CD4-positive, alpha-beta T cell treated with Interleukin-10 for 1 hour (primary cell): ENCODE measurements at regions not wholly inside any gene's neighbourhood (a gene's known extent, or its start where the extent isn't known, plus 50 kb on each side); places are given as distances from the start of the nearest gene placed in this dataset.

Experiments
- DNase-seq: peaks from one replicate; pipeline ENCODE4 v3.0.0-alpha.2; 2020

- no peak for DNase-seq
These were observed 109.3 kb upstream of the NUDT6 start for GRCh38 chr4:123031664-123032063.

- DNase-seq, result no peak
These were observed 111.6 kb upstream of the NUDT6 start for GRCh38 chr4:123034023-123034422.

DNA sequence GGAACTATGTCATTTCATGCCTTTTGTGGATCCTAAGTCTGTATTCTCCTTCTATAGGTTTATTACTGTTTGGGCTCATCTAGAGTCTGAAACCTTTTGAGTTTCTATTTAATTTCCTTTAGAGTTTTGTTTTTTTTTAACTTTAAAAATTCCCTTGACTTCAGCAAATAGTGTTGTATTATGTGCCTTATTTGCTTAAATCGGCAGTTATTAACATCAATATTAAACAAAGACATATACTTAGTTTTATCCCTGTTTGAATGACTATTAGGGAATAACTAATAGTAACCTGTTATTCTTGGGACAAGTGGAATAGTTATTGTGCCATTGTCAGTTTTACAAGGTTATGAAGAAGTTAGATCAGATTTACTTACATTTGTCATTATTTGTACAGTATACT is 112.8 kb upstream of the NUDT6 start:
- DNase-seq, result no peak

GRCh38 chr4:123037804-123038203 is 115.4 kb upstream of the NUDT6 start:
- DNase-seq, result no peak

DNA sequence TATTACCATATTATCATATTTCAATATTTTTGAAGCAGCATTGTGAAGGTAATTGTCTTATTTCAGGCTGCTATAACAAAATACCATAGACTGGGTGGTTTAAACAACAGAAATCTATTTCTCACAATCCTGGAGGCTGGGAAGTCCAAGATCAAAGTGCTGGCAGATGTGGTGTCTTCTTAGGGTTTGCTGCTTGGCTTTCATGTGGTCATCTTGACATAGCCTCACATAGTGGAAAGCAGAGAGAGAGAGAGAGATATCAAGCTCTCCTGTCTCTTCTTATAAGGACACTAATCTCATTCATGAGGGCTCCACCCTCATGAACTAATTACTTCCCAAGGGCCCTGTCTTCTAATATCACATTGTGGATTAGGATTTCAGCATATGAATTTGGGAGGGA is 119.7 kb upstream of the NUDT6 start:
- no peak for DNase-seq

DNA sequence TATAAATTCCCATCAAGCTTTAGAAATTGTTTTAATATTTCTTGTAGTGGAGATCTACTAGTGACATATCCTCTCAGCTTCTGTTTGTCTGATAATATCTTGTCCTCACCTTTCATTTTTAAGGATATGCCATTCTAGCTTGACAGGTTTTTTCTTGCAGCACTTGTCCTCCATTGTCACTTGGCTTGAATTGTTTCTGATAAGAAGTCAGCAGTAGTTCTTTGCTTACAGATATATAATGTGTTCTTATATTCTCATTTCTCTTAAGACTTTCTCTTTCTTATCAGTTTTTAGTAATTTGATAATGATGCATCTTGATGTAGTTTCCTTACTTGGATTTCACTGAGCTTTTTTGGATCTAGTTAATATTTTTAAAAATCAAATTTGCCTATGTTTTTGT is 120.6 kb upstream of the NUDT6 start:
- no peak for DNase-seq

DNA sequence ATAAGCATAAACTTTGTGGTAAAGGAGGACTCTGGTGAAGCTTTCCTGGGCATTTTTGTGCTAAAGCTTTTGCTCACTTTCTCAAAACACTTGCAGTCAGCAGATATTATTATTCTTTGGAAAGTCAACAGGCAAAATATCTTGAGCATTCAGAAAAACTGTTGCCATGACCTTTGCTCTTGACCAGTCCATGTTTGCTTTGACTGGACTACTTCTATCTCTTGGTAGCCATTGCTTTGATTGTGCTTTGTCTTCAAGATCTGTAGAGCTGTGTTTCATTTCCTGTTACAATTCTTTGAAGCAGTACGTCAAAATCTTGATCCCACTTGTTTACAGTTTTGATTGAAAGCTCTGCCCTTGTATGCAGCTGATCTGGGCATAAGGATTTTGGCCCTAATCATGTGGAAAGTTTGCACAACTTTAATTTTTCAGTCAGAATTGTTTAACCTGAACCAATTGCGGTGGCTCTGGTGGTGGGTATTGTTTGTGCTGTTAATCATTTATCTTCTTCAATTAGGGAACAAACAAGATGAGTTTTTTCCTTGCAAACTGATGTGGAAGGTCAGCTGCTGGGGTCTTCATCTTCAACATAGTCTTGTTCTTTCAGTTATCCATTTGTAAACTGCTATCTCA is 121.5 kb upstream of the NUDT6 start:
- no peak for DNase-seq

- DNase-seq, result no peak
These were observed 123.7 kb upstream of the NUDT6 start for GRCh38 chr4:123046096-123046495.

- no peak for DNase-seq
These were observed 127.6 kb upstream of the NUDT6 start for GRCh38 chr4:123050018-123050417.

DNA sequence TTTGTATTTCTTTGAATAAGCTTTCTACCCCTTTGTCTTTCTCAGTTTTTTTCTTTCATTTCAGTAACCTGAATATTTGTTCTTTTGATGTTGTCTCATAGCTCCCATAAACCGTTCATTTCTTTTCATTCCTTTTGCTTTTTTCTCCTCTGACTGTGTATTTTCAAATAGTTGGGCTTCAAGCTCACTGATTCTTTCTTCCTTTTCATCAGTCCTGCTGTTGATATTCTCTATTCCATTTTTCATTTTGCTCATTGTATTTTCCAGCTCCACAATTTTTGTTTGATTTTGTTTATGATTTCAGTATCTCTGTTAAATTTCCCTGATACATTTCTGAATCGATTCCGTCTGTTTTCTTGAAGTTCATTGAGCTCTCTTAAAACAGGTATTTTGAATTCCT is 129.6 kb upstream of the NUDT6 start:
- DNase-seq, result no peak

GRCh38 chr4:123055943-123056342 is 133.5 kb upstream of the NUDT6 start:
- DNase-seq, result no peak

DNA sequence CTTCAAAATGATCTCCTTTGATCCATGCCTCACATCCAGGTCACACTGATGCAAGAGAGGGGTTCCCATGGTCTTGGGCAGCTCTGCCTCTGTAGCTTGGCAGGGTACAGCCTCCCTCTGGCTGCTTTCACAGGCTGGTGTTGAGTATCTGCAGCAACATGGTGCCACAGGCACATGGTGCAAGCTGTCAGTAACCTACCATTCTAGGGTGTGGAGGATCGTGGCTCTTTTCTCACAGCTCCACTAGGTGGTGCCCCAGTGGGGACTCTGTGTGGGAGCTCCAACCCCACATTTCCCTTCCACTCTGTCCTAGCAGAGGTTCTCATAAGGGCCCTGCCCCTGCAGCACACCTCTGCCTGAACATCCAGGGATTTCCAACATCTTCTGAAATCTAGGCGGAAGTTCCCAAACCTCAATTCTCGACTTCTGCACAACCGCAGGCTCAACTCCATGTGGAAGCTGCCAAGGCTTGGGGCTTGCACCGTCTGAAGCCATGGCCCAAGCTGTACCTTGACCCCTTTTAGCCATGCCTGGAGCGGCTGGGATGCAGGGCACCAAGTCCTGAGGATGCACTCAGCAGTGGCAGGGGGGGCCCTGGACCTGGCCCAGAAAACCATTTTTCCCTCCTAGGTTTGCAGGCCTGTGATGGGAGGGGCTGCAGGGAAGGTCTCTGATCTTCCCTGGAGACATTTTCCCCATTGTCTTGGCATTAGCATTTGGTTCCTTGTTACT is 137.8 kb upstream of the NUDT6 start:
- DNase-seq, result no peak

- DNase-seq, result no peak
These were observed 142.0 kb upstream of the NUDT6 start for GRCh38 chr4:123064390-123064789.

DNA sequence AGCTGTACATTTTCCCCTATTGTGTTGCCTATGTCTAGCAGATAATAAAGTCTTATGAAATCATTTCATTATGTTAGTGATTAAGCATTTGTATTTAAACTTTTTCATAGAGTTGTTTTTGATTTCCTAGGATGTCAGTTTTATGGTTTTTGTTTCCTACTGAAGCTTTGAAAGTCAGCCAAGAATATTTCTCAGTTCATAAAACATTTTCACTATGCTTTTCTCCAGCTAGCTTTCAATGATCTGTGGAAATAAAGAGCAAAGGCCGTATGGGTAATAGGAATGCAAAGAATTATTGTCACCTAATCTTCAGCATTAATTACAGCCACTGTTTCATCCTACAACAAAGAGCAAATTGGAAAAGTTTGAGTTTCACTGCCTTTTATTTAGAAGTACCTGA is 145.7 kb upstream of the NUDT6 start:
- DNase-seq, result no peak

GRCh38 chr4:123072060-123072459 is 149.7 kb upstream of the NUDT6 start:
- DNase-seq, result no peak

DNA sequence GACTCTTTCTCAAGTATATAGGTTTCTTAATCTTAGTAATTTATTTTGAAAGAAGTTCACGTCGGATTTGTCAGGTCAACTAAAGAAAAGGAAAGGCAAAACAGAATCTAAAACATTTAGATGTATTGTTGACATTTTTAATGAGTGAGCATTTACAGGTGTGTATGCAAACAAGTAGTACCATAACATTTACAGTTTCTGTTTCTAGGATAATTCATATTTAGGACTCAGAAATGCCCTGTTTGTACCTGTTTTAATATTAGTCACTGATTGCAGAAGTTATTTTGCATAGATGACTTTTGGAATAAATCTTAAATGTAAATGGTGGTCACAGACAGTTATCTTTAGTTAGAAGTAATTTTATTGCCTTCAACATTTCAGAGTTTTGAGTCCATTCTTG is 151.3 kb upstream of the NUDT6 start:
- DNase-seq, result no peak

GRCh38 chr4:123077330-123077729 is 154.9 kb upstream of the NUDT6 start:
- no peak for DNase-seq

GRCh38 chr4:123081971-123082370 is 159.6 kb upstream of the NUDT6 start:
- no peak for DNase-seq

DNA sequence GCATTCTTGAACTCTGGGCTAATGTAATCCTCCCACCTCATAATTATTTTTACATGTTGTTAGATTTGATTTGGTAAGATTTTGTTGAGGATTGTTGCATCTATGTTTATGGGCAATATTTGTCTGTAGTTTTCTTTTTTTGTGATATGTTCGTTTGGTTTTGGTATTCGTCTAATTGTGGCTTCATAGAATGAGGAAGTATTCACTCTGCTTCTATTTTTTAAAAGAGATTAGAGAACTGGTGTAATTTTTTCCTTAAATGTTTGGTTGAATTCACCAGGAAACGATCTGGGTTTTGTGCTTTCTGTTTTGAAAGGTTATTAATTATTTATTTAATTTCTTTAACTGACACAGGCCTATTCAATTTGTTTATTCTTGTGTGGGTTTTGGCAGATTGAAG is 161.2 kb upstream of the NUDT6 start:
- no peak for DNase-seq

GRCh38 chr4:123088501-123088900 is 166.1 kb upstream of the NUDT6 start:
- DNase-seq, result no peak

GRCh38 chr4:123090886-123091285 is 168.5 kb upstream of the NUDT6 start:
- DNase-seq, result no peak

- no peak for DNase-seq
These were observed 170.2 kb upstream of the NUDT6 start for GRCh38 chr4:123092586-123092985.

- no peak for DNase-seq
These were observed 170.8 kb upstream of the NUDT6 start for GRCh38 chr4:123093236-123093635.

DNA sequence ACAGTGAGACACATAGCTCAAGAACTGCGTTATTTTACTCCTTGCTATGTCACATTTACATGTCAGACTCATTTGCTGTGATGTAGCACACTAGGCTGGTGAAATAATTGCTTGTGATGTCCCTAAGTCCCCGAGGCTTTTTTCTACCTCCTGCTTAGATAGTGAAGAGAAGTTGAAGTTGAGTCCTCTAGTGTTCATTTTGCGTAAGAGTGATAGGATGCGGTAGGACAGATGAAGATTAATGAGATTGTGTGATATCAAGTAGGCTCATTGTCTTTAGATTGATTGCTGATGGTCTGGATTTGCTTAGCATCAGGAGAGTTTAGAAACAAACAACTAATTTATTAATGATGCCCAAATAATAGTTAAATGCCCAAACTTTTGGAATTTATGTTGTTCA is 173.6 kb upstream of the NUDT6 start:
- DNase-seq, result no peak

DNA sequence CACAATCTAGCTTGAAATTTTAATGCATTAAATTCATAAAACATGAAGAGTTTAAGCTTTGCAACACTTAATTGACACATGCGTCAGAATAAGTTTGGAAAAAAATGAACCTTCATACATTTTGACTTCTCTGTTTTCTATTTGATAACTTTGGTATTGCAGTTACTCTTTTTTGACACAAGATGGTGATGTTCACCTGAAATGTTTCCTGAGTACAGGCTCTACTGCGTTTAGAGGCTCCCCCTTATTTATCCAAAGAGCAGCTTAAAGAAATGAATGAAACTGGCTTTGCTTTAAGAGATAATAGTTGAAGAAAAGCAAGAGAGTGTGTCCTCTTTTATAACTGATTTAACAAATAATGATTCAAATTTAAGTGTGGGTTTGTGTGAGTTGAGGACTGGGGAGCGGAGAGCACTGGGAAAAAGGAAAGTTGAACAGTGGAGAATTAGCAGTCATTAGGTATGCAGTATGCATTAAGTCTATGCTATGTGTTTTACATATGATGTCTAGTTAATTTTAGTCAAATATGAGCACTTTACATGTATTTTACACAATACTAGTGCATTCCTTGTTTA is 180.6 kb upstream of the NUDT6 start:
- DNase-seq, result peak; percentile 26
